ENCODE measurements at regions not wholly inside any gene's neighbourhood (a gene's known extent, or its start where the extent isn't known, plus 50 kb on each side); places are given as distances from the start of the nearest gene placed in this dataset.

- Histone ChIP-seq H3K23me2 (ENCODE audit: low read depth, low read length) (no peaks in the 10 kb centered on the region), H2BK120ac (replicated peaks; ENCODE audit: low read depth, low read length) (no peak overlapping the region), H3K23ac (ENCODE audit: insufficient read length) (no peak overlapping the region), H4K20me1 (replicated peaks in 1 of 2; ENCODE audit: control insufficient read depth in 1 of 2, insufficient read depth in 2 of 2, low read length in 2 of 2) (no peaks in the 10 kb centered on the region), H4K5ac (ENCODE audit: insufficient read length, low read depth, low read length) (no peak overlapping the region), H4K91ac (replicated peaks; ENCODE audit: insufficient read length, low read length) (no peak overlapping the region), H3K36me3 (ENCODE audit: control insufficient read depth in 2 of 4, insufficient read depth in 4 of 4, low read length in 3 of 4) (no peaks in the 10 kb centered on the region), H2AFZ (ENCODE audit: low read length) (no peak overlapping the region), H3K4me1 (replicated peaks in 1 of 4; ENCODE audit: control insufficient read depth in 3 of 4, insufficient read depth in 4 of 4, low read length in 3 of 4) (no peaks in the 10 kb centered on the region), H3K4me3 (ENCODE audit: extremely low read depth in 1 of 4, insufficient read depth in 2 of 4, low read depth in 3 of 4, low read length in 4 of 4) (no peak overlapping the region), H3K18ac (ENCODE audit: extremely low read depth, low read length) (no peak overlapping the region), H3K4me2 (ENCODE audit: insufficient read depth in 1 of 2, low read depth in 2 of 2, low read length in 2 of 2) (no peak overlapping the region), H3K9ac (replicated peaks in 1 of 4; ENCODE audit: extremely low read depth in 1 of 4, low read depth in 3 of 4, low read length in 3 of 4) (no peak overlapping the region), H3K79me2 (ENCODE audit: control insufficient read depth in 1 of 2, insufficient read depth in 2 of 2, low read length in 2 of 2) (no peaks in the 10 kb centered on the region), H3K14ac (ENCODE audit: insufficient read length) (no peak overlapping the region), H4K8ac (ENCODE audit: extremely low read depth, insufficient read depth, low read length) (no peak overlapping the region), H3K56ac (replicated peaks; ENCODE audit: insufficient read length, low read depth, low read length) (no peak overlapping the region), H2BK20ac (ENCODE audit: low read length) (no peak overlapping the region), H3K79me1 (ENCODE audit: low read depth, low read length) (no peaks in the 10 kb centered on the region), H2BK15ac (ENCODE audit: low read length) (no peak overlapping the region), H3K27me3 (replicated peaks in 1 of 4; ENCODE audit: control insufficient read depth in 3 of 4, extremely low read depth in 1 of 4, insufficient read depth in 3 of 4, low read length in 3 of 4) (no peaks in the 10 kb centered on the region), H2BK5ac (ENCODE audit: low read depth, low read length) (no peak overlapping the region), H2BK12ac (ENCODE audit: low read depth, low read length) (no peak overlapping the region), H2AK5ac (ENCODE audit: low read depth, low read length) (no peak overlapping the region), H3K9me3 (ENCODE audit: insufficient read depth in 2 of 2, low read depth in 1 of 2, low read length in 1 of 2) (no peaks in the 10 kb centered on the region), H3K4ac (replicated peaks; ENCODE audit: insufficient read length, low read depth, low read length) (no peak overlapping the region), H3K27ac (ENCODE audit: low read depth, low read length) (no peak overlapping the region)
- no peak for TF ChIP-seq MAX (IDR thresholded peaks at IDR 0.05)
- TF ChIP-seq CBX8 (IDR thresholded peaks at IDR 0.05; ENCODE audit: borderline replicate concordance, low read depth, low read length): no peak
- no peak for TF ChIP-seq KDM5A (IDR thresholded peaks at IDR 0.05; ENCODE audit: low read length)
- TF ChIP-seq YY1 (IDR thresholded peaks at IDR 0.05; ENCODE audit: low read depth, low read length): no peak
- TF ChIP-seq TCF12 (IDR thresholded peaks at IDR 0.05; ENCODE audit: low read depth, low read length): no peak
- no peak for TF ChIP-seq CTBP2 (IDR thresholded peaks at IDR 0.05; ENCODE audit: borderline replicate concordance, insufficient read depth, insufficient read length, low read length)
- TF ChIP-seq EGR1 (IDR thresholded peaks at IDR 0.05; ENCODE audit: borderline replicate concordance, low read depth, low read length): no peak
- TF ChIP-seq KDM4A (IDR thresholded peaks at IDR 0.05; ENCODE audit: low read depth, low read length, severe bottlenecking): no peak
- TF ChIP-seq CREB1 (IDR thresholded peaks at IDR 0.05): no peak
- no peak for TF ChIP-seq ZNF274 (IDR thresholded peaks at IDR 0.05; ENCODE audit: borderline replicate concordance, extremely low read depth, low read length)
- no peak for TF ChIP-seq SIRT6 (IDR thresholded peaks at IDR 0.05; ENCODE audit: low read length)
- TF ChIP-seq BACH1 (IDR thresholded peaks at IDR 0.05; ENCODE audit: low read length): no peak
- no peak for TF ChIP-seq PHF8 (conservative IDR thresholded peaks at IDR 0.05; ENCODE audit: low read depth, low read length)
- no peak for TF ChIP-seq JUND (IDR thresholded peaks at IDR 0.05; ENCODE audit: low read length)
- FAIRE-seq (no peak), DNase-seq (ENCODE audit: low read depth in 1 of 2, low spot score in 2 of 2) (no peak)
- CTCF ChIA-PET (ENCODE audit: partially characterized antibody): no interaction called here
- POLR2A ChIA-PET (ENCODE audit: partially characterized antibody): no interaction called here
These were observed 271.6 kb upstream of the ARSJ start for GRCh38 chr4:114251020-114251419.

Data from H1 (cell line).